Panc1 (cell line): ENCODE measurements at regions not wholly inside any gene's neighbourhood (a gene's known extent, or its start where the extent isn't known, plus 50 kb on each side); places are given as distances from the start of the nearest gene placed in this dataset.

Source experiments
- POLR2AphosphoS5 ChIP-seq: IDR thresholded peaks from 2 replicates; pipeline ENCODE4 v1.6.1; 2012; ENCODE audit warnings: mild to moderate bottlenecking, low read depth, low read length, moderate library complexity
- TF ChIP-seq, protein P1 (sequence below): fragments of 450-650 bp; IDR thresholded peaks from 2 replicates; pipeline ENCODE4 v1.5.1; 2017; ENCODE audit warnings: mild to moderate bottlenecking

DNA sequence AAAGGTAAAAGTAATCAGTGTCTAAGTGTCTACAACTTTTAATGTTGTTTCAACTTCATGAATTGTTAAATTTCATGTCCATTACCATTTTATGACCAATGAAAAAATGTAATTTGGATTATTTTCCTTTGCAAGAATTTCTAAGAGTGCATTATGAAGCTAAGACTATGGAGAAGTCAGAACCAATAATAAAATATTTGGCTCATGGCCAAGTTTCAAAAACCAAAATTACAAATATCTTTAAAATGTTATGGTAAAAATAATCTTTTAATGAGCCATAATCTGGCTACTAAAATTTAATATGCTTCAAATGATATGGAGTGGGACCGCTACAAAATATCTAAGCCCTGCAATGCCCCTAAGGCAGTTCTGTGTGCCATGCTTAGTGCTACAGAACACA is 294.1 kb upstream of the SMIM30 start:
- TF ChIP-seq, protein P1, sequence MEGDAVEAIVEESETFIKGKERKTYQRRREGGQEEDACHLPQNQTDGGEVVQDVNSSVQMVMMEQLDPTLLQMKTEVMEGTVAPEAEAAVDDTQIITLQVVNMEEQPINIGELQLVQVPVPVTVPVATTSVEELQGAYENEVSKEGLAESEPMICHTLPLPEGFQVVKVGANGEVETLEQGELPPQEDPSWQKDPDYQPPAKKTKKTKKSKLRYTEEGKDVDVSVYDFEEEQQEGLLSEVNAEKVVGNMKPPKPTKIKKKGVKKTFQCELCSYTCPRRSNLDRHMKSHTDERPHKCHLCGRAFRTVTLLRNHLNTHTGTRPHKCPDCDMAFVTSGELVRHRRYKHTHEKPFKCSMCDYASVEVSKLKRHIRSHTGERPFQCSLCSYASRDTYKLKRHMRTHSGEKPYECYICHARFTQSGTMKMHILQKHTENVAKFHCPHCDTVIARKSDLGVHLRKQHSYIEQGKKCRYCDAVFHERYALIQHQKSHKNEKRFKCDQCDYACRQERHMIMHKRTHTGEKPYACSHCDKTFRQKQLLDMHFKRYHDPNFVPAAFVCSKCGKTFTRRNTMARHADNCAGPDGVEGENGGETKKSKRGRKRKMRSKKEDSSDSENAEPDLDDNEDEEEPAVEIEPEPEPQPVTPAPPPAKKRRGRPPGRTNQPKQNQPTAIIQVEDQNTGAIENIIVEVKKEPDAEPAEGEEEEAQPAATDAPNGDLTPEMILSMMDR: no peak
- TF ChIP-seq POLR2AphosphoS5: no peak
